OCI-LY1 (cell line): ENCODE measurements at regions not wholly inside any gene's neighbourhood (a gene's known extent, or its start where the extent isn't known, plus 50 kb on each side); places are given as distances from the start of the nearest gene placed in this dataset.

Source experiments
- CTCF ChIP-seq: fragments of 200-600 bp; sonication (generic), shearing (Covaris generic); IDR thresholded peaks from 2 replicates; pipeline ENCODE4 v1.5.1; 2017; ENCODE audit warnings: mild to moderate bottlenecking, antibody characterized with exemption, low read length, moderate library complexity, mixed read lengths
- EZH2 ChIP-seq: fragments of 200-600 bp; sonication (generic), shearing (Covaris generic); IDR thresholded peaks from 2 replicates; pipeline ENCODE4 v1.8.0; 2017; ENCODE audit warnings: borderline replicate concordance, mixed run types, mild to moderate bottlenecking, antibody characterized with exemption, low read length, moderate library complexity, mixed read lengths

- TF ChIP-seq EZH2 = no peak
- no peak for TF ChIP-seq CTCF
Observed at GRCh38 chr5:81860778-81861177, 109.9 kb upstream of the SSBP2 start.
